Middle frontal gyrus (tissue), 1 donor: ENCODE measurements at regions not wholly inside any gene's neighbourhood (a gene's known extent, or its start where the extent isn't known, plus 50 kb on each side); places are given as distances from the start of the nearest gene placed in this dataset.

Experiments
- DNase-seq: peaks from one replicate; pipeline ENCODE4 v3.0.0-alpha.2; 2015; ENCODE audit warnings: low spot score; ENCODE audit errors: extremely low spot score

- no peak for DNase-seq
These were observed 186.2 kb upstream of the CST7 start for GRCh38 chr20:24762791-24763350.

- DNase-seq = peak; percentile 42
These were observed 185.6 kb upstream of the CST7 start for GRCh38 chr20:24763386-24764026.

- no peak for DNase-seq
These were observed 184.9 kb upstream of the CST7 start for GRCh38 chr20:24764027-24764793.

DNA sequence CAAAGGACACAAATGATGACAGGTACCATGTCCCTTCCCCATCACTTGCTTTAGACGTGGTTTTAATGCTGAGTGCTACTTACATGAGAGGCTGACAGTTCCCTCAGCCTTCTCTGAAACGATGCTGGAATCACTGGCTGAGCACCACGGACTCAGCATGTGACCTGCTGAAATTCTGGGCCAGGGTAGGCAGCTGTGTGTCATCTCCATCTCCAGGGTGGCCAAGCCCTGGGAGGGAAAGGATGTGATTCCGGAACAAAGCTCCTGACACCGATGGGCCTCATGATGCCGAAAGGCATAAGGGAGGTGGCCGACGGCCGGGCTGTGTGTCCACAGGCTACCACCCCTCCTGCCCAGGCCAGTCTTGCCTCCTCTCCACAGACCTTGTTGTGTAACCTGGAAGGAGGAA lies 184.3 kb upstream of the CST7 start:
- no peak for DNase-seq

GRCh38 chr20:24765316-24766142 lies 183.5 kb upstream of the CST7 start:
- DNase-seq = no peak

GRCh38 chr20:24766143-24766527 lies 182.9 kb upstream of the CST7 start:
- no peak for DNase-seq

GRCh38 chr20:24766826-24767622 lies 182.0 kb upstream of the CST7 start:
- no peak for DNase-seq

GRCh38 chr20:24767623-24768100 lies 181.4 kb upstream of the CST7 start:
- DNase-seq = no peak

DNA sequence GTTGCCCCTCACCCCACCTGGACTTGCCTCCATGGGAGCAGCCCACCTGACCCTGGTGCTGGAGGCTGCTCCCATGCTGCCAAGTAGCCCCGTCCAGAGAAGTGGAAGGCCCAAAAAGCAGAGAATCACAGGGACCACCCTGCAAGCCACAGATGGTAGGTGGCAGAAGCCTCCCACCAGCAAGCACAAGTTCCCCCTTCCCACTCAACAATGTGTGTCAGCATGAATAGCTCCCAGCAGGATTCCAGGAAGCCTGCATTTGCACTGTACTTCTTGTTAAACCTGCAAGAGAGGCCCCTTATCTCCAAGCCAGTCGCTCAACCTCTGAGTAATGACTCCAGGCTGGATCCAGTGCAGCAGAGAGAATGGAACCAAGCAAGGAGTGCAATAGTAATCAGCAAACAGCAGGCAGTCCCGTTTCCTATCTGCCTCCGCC lies 180.8 kb upstream of the CST7 start:
- DNase-seq = no peak

- DNase-seq = no peak
These were observed 180.1 kb upstream of the CST7 start for GRCh38 chr20:24768713-24769601.

DNA sequence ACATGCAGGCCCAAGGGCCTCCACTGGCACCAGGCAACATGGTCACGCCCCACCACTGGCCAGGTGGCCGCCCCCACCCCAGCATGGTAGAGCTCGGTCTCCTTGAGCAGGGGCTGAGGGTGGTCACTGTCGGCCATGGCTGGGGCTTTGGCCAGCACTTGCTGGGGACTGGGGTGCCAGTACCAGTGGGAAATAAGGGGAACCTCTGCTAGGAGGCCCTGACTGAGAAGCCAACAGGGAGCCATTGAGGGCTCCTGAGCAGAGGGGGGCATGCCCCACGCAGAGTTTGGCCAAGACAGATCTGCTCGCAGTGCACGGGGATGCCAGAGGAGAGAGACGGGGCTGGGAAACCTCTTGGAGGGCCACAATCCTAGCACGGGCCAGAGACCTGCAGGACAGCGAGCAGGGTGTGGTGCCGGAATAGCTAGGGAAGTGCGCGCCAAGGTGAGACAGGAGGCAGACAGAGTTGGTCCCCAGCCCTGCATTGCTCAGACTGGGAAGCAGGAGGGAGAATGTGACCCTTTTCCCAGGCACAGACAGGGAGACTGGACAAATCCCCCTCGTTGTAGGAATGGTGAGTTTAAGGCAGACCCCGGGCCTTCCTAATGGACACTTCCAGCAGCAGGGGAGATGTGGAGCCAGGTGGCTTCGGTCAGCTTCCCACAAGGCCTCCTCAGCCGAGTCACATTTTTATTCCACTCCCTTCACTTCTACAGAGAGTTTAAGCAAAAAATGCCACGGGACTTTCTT lies 179.0 kb upstream of the CST7 start:
- DNase-seq = no peak

DNA sequence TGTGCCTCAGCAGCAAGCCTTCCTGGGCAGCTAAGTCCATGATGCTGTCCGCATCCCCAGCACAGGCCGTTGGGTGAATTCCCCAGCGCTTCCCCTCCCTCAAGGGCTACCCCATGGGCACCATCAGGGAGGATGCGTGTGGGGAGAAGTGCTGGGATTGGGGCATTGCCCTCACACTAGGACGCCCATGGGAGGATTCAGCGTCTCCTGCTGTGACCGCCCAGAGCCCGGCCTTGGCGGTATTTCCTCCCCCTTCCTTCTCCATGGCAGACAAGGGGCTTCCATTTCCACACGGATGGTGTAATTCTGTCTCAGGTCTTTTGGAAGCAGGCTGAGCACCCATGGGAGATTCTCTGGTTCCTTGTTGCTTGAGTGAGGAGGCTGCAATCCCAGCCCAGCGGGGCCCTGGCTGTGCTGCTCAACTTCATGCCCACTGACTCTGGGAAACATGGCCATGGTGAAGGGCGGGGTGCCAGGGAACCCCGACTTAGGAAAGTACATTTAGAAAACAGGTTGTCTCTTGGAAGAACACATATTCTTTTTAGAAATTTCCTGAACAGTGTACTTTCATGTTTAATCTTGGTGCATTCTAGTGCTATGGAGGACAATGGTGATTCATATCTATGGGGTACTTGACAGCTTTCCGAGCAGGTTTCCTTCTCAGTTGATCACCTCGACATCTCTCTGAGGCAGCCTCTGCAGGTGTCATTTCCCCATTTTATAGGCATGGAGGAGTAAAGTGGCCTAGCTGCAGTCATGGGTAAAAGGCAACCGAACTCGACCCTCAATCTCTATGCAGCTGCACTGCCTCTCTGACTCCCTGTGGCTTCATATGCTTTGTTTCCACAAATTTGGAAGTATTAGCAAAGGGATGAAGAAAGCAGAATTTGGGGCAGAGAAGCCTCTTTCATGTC lies 178.2 kb upstream of the CST7 start:
- no peak for DNase-seq

- no peak for DNase-seq
These were observed 177.5 kb upstream of the CST7 start for GRCh38 chr20:24771542-24772061.

DNA sequence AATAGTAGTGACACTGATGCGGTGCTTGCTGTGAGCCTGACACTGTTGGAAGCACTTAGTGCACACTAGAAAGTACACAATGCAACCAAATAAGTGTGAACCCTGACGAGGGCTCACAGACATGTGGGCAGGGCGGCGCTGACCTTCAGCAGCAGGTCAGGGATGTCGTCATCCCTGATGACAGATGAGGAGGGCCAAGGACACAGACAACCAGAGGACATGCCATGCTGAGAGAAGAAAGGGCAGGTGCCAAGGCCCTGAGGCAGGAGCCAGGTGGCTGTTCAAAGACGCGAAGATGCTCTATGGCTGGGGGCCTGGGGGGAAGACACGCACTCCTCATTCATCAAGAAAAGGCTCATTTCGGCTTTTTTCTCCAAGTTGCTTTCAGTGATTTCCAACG lies 176.4 kb upstream of the CST7 start:
- no peak for DNase-seq

- no peak for DNase-seq
These were observed 175.9 kb upstream of the CST7 start for GRCh38 chr20:24773168-24773567.

DNA sequence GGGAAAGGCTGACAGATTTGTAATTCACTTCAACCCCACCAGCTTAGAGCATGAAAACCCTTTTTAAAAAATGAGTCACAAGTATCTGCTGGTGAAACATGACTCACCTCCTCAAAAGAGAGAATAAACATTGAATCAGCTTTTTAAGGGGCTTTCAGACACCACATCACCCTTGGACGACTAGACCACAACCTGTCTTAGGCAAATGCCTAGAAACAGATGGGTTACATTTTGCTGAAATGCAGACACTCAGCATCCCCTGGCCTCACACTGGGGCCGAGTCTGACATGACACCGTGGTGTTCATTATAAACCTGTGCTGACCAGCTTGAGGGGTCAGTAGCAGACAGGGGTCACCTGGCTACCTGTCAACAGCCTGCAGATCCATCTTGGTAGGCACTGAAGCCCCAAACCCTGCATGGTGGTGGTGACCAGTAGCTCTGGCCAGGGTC lies 175.3 kb upstream of the CST7 start:
- no peak for DNase-seq

- DNase-seq = no peak
These were observed 173.1 kb upstream of the CST7 start for GRCh38 chr20:24775966-24776365.
